GM19351 (cell line): ENCODE measurements at regions not wholly inside any gene's neighbourhood (a gene's known extent, or its start where the extent isn't known, plus 50 kb on each side); places are given as distances from the start of the nearest gene placed in this dataset.

Source experiments
- ATAC-seq: cut with Tn5 transposase; IDR thresholded peaks from one replicate; pipeline ENCODE4 v1.9.1; 2021; ENCODE audit warnings: mild to moderate bottlenecking, moderate library complexity; ENCODE audit not compliant: unreplicated experiment

DNA sequence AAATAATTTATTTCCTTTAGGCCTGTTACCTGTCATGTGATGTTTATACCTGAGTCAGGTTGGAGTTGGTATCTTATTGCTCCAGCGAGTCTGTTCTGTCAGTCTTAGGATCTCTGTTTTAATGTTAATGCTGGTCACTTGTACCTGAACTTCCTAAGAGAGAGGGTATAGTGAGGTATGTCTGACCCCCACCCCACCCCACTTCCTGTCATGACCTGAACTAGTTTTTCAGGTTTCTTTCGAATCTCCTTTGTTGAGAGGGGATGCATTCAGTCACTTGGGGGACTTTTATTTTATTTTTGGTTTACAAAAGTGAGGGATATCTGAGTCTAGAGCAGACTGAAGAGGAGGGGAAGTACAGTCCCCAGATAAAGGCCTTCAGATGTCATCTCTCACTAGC lies 769.0 kb upstream of the COBL start:
- ATAC-seq = no peak

DNA sequence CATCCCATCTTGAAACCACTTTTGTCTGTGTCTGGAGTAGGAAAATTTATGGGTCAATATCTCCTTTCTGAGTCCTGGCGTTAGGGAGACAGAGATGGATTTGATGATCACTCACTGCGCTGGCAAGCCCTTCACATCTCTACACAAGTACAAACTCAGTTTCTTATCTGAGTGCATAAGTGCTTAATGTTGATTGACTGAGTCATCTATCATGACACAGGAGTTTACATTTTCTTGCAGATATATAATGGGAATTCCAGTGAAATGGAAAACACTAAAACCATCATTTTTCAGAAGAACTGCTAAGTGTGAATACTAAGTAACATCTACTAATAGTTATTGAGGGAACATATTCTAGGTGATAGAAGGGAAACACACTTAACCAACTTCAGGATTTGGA lies 763.9 kb upstream of the COBL start:
- no peak for ATAC-seq

DNA sequence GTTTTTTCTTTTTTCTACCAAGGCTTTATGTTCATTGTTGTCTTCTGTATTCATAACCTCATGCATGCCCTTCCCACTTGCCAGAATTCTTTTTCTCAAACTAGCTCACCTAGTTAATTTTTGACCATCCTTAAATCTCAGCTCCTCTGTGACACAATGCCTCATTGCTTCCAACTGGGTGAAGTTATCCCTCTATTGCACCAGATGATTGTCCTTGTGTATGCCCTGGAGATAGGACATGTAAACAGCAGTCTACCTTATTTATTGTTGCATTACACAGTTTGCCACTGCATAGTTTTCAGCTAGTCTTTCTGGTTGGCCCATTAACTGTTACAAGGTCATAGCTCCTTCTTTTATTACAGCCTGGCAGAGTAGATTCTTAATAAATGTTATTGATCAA lies 763.1 kb upstream of the COBL start:
- ATAC-seq = no peak

DNA sequence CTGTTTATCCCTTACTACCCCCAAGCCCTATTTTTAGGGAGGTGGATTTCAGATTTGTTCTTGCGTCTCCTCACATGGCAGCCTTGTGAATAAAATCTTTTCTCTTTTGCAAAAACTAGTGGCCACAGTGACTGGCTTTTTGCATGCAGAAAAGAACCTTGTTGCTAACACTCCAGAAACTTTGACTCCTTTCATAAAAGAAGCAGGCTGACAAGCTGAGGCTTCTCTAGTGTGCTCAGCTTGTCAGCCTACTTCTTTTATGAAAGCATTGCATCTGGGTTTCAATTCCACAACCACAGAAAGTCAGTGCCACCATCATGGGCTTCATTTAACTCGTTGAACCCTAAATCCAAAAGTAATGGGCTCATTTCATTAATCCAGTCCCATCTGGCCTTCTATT lies 761.0 kb upstream of the COBL start:
- ATAC-seq = no peak

GRCh38 chr7:52074912-52075311 lies 758.3 kb upstream of the COBL start:
- ATAC-seq = no peak

DNA sequence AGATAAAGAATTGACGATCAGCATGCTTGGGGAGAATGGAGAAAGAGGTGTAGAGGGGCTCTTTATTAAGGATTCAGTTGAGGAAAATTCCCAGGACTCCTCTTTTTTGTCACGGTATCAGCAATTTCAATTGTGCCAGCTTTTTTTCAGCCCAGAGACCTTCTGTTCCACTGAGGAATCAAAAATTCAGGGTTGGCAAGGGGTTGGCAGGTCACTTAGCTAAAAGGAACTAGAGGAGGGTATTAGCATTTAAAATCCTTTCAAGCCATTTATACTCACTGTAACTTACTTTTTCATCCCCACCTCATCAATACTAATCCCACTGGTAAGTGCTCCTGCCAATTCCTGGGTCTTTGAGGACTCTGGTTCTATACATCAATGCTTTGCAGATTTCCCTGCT lies 757.5 kb upstream of the COBL start:
- no peak for ATAC-seq

GRCh38 chr7:52071744-52072143 lies 755.1 kb upstream of the COBL start:
- no peak for ATAC-seq

DNA sequence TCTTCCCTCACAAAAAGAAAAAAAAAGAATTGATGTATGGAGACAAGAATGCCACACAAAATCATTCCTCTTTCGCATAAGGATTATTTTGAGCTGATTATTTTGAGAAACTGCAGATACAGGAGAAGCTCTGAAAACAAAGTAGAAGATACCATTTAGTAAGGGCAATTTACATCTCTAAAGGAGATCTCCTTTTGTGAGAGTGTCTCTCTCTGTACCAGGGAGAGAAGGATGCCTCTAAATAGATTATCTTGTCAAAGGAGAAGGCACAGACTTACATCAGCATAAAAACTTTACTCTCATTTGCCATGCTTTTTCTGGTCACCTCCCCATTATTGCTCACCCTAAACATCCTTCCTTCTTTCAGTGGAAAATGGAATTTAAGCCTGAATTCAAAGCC lies 747.9 kb upstream of the COBL start:
- no peak for ATAC-seq

DNA sequence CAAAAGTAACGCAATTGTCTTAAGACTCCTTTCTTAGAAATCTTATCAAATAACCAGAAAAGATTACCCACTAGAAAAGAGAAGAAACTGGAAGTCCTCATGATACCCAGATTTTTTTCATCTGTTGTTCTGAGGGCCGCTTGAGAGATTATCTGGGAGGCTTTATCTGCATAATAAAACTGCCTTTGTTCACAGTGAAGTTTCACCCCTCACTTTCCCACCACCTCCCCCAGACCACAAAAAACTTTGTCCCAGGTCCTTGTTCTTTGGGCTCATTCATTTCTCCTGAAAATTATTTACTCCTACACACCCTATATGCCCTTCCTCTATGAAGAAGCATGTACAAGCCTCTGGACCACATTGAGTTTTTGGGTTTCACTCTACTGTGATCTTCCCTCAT lies 745.1 kb upstream of the COBL start:
- ATAC-seq = no peak

- no peak for ATAC-seq
Observed at GRCh38 chr7:52053525-52053924, 736.9 kb upstream of the COBL start.

- no peak for ATAC-seq
Observed at GRCh38 chr7:52030722-52031121, 714.1 kb upstream of the COBL start.

- no peak for ATAC-seq
Observed at GRCh38 chr7:52026140-52026539, 709.5 kb upstream of the COBL start.

DNA sequence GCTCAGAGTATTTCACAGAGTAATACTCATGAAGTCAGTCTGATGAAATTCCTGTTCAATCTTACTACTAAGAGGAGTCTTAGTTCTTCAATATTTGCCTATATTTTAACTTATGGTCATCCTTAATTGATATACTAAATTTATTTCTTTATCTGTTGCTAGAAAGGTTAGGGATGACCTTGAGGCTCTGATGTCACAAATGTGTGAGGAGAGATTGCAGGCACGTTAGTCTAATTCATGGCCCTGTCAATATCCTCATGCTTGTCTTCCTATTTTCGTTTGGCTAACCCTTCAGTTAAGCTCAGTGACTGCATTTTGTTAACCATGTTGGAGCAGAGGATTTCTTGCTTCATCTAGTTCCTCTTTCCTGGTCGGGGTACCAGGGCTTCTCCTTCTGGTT lies 704.7 kb upstream of the COBL start:
- no peak for ATAC-seq

GRCh38 chr7:52018680-52019054 lies 702.1 kb upstream of the COBL start:
- ATAC-seq = no peak

GRCh38 chr7:52017802-52018679 lies 701.4 kb upstream of the COBL start:
- ATAC-seq = peak; percentile 56

- ATAC-seq = no peak
Observed at GRCh38 chr7:52009181-52009580, 692.6 kb upstream of the COBL start.

DNA sequence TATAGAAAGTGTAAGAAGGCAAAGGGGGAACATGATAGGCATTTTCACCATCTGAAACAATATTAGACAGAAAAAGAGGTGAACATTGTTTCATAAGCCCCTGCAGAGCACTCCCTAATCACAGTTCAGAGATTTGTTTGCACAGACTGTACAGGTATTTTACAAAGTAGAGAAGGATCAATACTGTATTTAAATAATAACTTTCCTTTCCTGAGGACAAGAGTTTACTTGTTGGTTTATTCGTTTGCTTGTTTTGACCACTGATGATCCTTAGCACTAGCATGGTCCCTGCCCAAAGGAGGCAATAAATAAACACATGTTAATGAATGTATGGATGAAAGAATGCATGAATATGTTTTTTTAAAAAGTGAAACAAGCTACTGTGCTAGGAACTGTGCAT lies 690.1 kb upstream of the COBL start:
- no peak for ATAC-seq

DNA sequence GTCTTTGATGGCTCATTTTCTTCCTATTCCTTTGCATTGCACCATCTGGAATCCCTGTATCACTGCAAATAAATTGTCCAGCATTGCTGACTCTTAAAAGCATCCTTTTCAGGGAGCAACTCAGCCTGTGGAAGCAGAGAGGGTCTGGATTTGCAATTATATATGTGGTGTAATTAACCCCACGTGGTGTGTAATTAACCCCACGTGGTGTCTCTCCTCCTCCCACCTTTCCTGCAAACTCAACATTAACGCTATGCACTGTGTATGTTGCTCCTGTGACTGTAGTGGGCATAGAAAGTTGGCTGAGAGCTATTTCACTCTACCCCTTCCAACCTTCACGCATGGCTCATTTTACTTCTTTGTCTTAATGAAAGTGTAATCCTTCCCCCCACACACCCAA lies 689.0 kb upstream of the COBL start:
- ATAC-seq = no peak

- ATAC-seq = no peak
Observed at GRCh38 chr7:51995596-51996179, 679.1 kb upstream of the COBL start.

- no peak for ATAC-seq
Observed at GRCh38 chr7:51982653-51983052, 666.0 kb upstream of the COBL start.

- ATAC-seq = no peak
Observed at GRCh38 chr7:51980812-51981211, 664.2 kb upstream of the COBL start.

DNA sequence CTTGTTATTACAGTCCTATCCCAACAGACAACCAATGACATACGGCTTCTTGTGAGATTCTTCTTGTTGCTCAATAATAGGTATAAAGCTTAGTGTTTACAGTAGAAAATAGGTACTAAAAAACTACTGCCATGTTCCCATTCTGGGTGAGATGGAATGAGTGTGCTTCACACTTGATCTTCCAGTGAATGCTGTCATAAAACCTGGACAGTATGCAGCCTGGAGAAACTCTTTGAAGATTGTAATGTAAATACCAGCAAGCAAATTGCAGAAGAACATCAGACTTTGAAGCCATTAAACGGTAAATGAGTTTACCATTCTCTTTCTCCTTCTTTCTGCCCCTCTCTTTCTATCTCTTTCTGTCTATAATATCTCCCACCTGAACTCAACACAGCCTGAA lies 663.7 kb upstream of the COBL start:
- ATAC-seq = no peak

DNA sequence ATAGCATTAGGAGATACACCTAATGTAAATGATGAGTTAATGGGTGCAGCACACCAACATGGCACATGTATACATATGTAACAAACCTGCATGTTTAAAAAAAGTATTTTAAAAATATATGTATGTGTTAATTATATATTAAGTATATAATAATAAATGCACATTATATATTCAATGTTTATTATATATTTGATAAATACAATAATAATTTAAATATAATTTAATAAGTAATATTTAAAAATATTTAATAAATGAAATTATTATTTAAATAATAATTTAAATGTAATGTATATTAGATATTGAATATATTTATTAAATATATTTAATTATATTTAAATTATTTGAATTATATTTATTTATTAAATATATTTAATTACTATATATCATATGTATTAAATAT lies 661.3 kb upstream of the COBL start:
- no peak for ATAC-seq
